HEK293T (cell line): ENCODE measurements at regions not wholly inside any gene's neighbourhood (a gene's known extent, or its start where the extent isn't known, plus 50 kb on each side); places are given as distances from the start of the nearest gene placed in this dataset.

Source experiments
- CTCF ChIA-PET: fragments of 350-600 bp; formaldehyde crosslinking; extraction: SDS; loops from one replicate; lab custom pipeline; 2021; ENCODE audit warnings: antibody characterized with exemption, inconsistent platforms; lab: Yijun Ruan, JAX
- POLR2A ChIA-PET: fragments of 350-600 bp; formaldehyde crosslinking; extraction: SDS; loops from one replicate; lab custom pipeline; 2020; ENCODE audit warnings: antibody characterized with exemption, inconsistent platforms; lab: Yijun Ruan, JAX
- DNase-seq: peaks from one replicate; pipeline ENCODE4 v3.0.0; 2012; ENCODE audit warnings: mixed read lengths; ENCODE audit errors: extremely low spot score
- ARNT ChIP-seq: fragments of 450-650 bp; IDR thresholded peaks from 2 replicates; pipeline ENCODE4 v1.6.1; 2017; ENCODE audit warnings: mild to moderate bottlenecking
- BHLHE40 ChIP-seq: fragments of 450-650 bp; IDR thresholded peaks from 2 replicates; pipeline ENCODE4 v1.6.1; 2016; ENCODE audit warnings: mild to moderate bottlenecking, moderate library complexity, borderline replicate concordance
- CTBP1 ChIP-seq: fragments of 450-650 bp; IDR thresholded peaks from 2 replicates; pipeline ENCODE4 v1.6.1; 2016; ENCODE audit warnings: borderline replicate concordance
- ELF4 ChIP-seq: fragments of 450-650 bp; IDR thresholded peaks from 2 replicates; pipeline ENCODE4 v1.6.1; 2017; ENCODE audit warnings: antibody characterized with exemption
- FOXA1 ChIP-seq: fragments of 450-650 bp; IDR thresholded peaks from 2 replicates; pipeline ENCODE4 v1.6.1; 2016; ENCODE audit warnings: mild to moderate bottlenecking
- FOXK2 ChIP-seq: fragments of 450-650 bp; IDR thresholded peaks from 2 replicates; pipeline ENCODE4 v1.6.1; 2016; ENCODE audit warnings: mild to moderate bottlenecking
- FOXM1 ChIP-seq: fragments of 450-650 bp; IDR thresholded peaks from 2 replicates; pipeline ENCODE4 v1.6.1; 2017; ENCODE audit warnings: mild to moderate bottlenecking, borderline replicate concordance
- HDGF ChIP-seq: fragments of 450-650 bp; IDR thresholded peaks from 2 replicates; pipeline ENCODE4 v1.6.1; 2017; ENCODE audit warnings: antibody characterized with exemption, borderline replicate concordance
- L3MBTL2 ChIP-seq: fragments of 450-650 bp; conservative IDR thresholded peaks from 2 replicates; pipeline ENCODE4 v1.6.1; 2016; ENCODE audit warnings: mild to moderate bottlenecking
- LEF1 ChIP-seq: fragments of 450-650 bp; IDR thresholded peaks from 2 replicates; pipeline ENCODE4 v1.6.1; 2017; ENCODE audit warnings: mild to moderate bottlenecking, borderline replicate concordance
- NFRKB ChIP-seq: fragments of 450-650 bp; IDR thresholded peaks from 2 replicates; pipeline ENCODE4 v1.6.1; 2016; ENCODE audit warnings: mild to moderate bottlenecking, moderate library complexity
- SP1 ChIP-seq: fragments of 450-650 bp; IDR thresholded peaks from 2 replicates; pipeline ENCODE4 v1.6.1; 2017
- SUZ12 ChIP-seq: fragments of 450-650 bp; IDR thresholded peaks from 2 replicates; pipeline ENCODE4 v1.6.1; 2016; ENCODE audit warnings: mild to moderate bottlenecking
- TARDBP ChIP-seq: fragments of 450-650 bp; IDR thresholded peaks from 2 replicates; pipeline ENCODE4 v1.6.1; 2016
- ZNF384 ChIP-seq: fragments of 450-650 bp; IDR thresholded peaks from 2 replicates; pipeline ENCODE4 v1.6.1; 2016
- TF ChIP-seq, protein P1 (sequence below): fragments of 450-650 bp; IDR thresholded peaks from 2 replicates; pipeline ENCODE4 v1.6.1; 2016

DNA sequence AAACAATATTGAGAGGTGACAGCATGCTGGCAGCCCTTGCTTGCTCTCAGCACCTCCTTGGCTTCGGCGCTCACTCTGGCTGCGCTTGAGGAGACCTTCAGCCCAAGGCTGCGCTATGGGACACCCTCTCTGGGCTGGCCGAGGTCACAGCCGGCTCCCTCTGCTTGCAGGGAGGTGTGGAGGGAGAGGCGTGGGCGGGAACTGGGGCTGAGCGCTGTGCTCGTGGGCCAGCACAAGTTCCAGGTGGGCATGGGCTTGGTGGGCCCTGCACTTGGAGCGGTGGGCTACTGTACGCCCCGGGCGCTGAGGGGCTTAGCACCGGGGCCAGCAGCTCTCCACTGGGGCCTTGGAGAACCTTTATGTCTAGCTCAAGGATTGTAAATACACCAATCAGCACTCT is 1613.8 kb upstream of the IGFBP7 start:
- TF ChIP-seq FOXA1 (no peak), CTBP1 (no peak), NFRKB (no peak), L3MBTL2 (no peak)
- DNase-seq, result no peak
- POLR2A ChIA-PET, result no interaction called here
- CTCF ChIA-PET, result interaction anchor here (0.7 kb wide), 1 partner anchor 11 kb away, joined by 4 read pairs; no protein-coding TSS in a partner anchor

DNA sequence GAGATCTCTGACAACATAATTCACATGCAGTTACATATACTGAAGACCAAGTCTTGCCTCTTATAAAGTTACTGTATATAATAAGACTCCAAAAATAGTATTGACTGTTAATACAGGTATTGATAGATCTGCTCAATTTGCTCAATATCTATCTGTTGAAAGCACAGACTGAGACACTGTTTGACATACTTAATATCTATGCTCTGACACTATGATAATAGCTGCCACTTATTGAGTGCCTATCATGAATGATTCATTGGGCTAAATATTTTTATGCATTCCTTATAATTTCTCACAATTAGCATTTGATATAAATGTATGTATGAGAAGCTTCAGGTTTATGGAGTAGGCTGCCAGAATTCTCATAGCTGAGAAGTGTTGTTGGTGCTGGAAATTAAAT is 1600.9 kb upstream of the IGFBP7 start:
- POLR2A ChIA-PET, result no interaction called here
- TF ChIP-seq, protein P1, sequence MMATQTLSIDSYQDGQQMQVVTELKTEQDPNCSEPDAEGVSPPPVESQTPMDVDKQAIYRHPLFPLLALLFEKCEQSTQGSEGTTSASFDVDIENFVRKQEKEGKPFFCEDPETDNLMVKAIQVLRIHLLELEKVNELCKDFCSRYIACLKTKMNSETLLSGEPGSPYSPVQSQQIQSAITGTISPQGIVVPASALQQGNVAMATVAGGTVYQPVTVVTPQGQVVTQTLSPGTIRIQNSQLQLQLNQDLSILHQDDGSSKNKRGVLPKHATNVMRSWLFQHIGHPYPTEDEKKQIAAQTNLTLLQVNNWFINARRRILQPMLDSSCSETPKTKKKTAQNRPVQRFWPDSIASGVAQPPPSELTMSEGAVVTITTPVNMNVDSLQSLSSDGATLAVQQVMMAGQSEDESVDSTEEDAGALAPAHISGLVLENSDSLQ, result no peak
- TF ChIP-seq ELF4 (no peak), CTBP1 (no peak), HDGF (no peak), BHLHE40 (no peak)
- no peak for DNase-seq
- CTCF ChIA-PET, result no interaction called here

DNA sequence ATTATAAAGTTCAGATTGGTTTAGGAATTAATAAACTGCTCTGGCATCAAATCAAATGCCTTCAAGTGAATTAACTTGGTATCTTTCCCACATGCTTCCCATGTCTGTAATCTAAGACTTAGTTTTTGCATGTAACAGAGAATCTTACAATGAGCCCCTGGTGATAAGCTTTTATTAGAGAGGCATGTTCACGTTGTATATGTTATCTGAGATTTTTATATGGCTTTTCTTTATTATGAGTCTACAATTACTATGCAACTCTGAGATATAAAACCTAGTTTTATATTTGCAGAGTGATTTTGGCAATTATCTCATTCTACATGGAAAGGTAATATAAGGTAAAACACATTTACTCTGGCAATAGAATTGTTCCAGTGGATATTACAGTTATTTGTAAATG is 1578.4 kb upstream of the IGFBP7 start:
- TF ChIP-seq CTBP1 (no peak), SP1 (no peak), SUZ12 (no peak), TARDBP (no peak), LEF1 (no peak), ARNT (no peak)
- POLR2A ChIA-PET, result no interaction called here
- CTCF ChIA-PET, result no interaction called here
- DNase-seq, result no peak

DNA sequence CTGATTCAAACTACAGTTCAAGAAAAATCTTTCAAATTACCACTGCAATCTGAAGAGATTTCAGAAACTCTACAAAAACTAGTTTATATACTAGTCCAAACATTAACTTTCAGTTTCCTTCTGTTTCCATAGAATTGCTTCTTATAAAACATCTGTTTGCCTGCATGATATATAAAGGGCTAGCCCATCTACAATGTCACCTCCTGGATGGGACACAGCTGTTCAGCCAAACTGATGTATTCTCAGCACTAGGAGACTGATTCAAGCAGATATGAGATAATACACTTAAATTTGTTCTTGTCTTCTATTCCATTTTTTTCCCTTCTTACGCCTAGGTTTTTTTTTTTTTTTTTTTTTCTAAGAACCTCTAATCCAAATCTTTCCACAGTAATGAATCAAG is 1569.7 kb upstream of the IGFBP7 start:
- no peak for DNase-seq
- CTCF ChIA-PET, result no interaction called here
- POLR2A ChIA-PET, result no interaction called here
- TF ChIP-seq NFRKB (no peak), SUZ12 (no peak), CTBP1 (no peak), FOXK2 (no peak), TARDBP (no peak), L3MBTL2 (no peak), LEF1 (no peak), ZNF384 (no peak), ELF4 (no peak), SP1 (no peak), HDGF (no peak), BHLHE40 (no peak), ARNT (no peak), FOXA1 (no peak), FOXM1 (no peak)
- TF ChIP-seq, protein P1, result no peak

DNA sequence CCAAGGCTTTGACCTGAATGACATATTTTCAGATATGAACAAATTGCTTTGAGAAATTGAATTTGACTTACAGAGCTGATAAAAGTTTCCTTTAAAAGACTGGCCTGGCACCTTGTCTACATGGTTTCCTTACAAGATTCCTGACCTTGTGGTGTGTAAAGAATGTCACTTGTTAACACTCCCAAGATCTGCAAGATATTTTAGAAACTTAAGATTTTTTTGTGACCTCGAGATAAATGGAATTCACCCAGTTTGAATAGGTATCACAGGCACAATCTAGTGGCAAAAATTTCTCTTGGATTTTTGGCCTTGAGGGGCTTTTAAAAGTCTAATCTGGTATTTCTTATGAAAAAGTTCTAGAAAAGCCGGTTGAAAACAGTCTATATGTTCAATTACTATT is 1568.9 kb upstream of the IGFBP7 start:
- TF ChIP-seq ELF4, result no peak
- TF ChIP-seq ARNT, result no peak
- no peak for TF ChIP-seq L3MBTL2
- no peak for TF ChIP-seq BHLHE40
- POLR2A ChIA-PET, result no interaction called here

DNA sequence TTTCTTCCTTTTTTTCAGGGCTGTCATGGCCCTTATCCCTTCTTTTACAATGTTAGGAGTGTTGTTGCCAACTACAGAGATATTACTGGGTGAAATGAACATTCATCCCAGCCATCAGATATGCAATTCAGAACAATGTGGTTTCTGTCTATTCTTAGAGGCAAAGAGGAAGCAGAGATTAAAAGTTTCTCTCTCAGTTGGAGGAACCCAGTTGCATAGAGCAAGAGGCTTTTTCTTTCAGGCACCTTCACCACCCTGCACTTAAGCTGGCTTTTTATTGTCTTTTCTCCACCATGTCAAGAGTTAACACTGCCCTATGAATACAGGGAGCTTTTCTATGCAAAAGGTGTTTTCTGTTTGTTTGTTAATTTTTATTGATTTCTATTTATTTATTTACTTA is 1559.6 kb upstream of the IGFBP7 start:
- CTCF ChIA-PET, result interaction anchor here (0.6 kb wide), 1 partner anchor 699 kb away, joined by 3 read pairs; no protein-coding TSS in a partner anchor
- POLR2A ChIA-PET, result no interaction called here
- TF ChIP-seq, protein P1, result no peak
- TF ChIP-seq BHLHE40 (no peak), FOXA1 (no peak), FOXK2 (no peak), FOXM1 (no peak), L3MBTL2 (no peak), SUZ12 (no peak), TARDBP (no peak), CTBP1 (no peak), LEF1 (no peak), ARNT (no peak)
- DNase-seq, result no peak

More for the DNA sequence above, 1568.9 kb upstream of the IGFBP7 start:
- CTCF ChIA-PET, result no interaction called here
- DNase-seq, result no peak

DNA sequence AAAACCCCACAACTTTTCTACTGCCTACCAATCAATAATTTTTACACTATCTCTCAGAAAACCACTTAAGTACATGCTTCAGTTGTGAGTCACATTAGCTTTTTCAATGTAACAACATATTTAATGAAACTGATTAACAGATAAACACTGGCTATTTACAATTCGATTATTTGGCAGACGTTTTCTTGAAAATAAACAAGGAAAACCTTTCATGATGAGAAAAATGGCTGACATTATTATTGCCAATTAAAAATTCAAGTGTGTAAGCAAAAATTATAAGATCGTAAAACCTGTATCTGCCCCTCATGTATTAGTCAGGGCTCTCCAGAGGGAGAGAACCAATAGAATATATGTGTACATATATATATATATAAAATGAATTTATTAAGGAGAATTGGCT is 1555.5 kb upstream of the IGFBP7 start:
- no peak for TF ChIP-seq TARDBP
- TF ChIP-seq FOXM1, result no peak
- no peak for TF ChIP-seq ARNT
- TF ChIP-seq LEF1, result no peak
- no peak for TF ChIP-seq L3MBTL2
- no peak for TF ChIP-seq SUZ12
- no peak for TF ChIP-seq ZNF384
- no peak for TF ChIP-seq HDGF
- TF ChIP-seq NFRKB, result no peak
- ChIA-PET CTCF (no interaction called here), POLR2A (no interaction called here)
- DNase-seq, result no peak
